GM21515 (cell line): ENCODE measurements at regions not wholly inside any gene's neighbourhood (a gene's known extent, or its start where the extent isn't known, plus 50 kb on each side); places are given as distances from the start of the nearest gene placed in this dataset.

Experiments
- ATAC-seq: cut with Tn5 transposase; IDR thresholded peaks from one replicate; pipeline ENCODE4 v1.9.1; 2021; ENCODE audit not compliant: unreplicated experiment

DNA sequence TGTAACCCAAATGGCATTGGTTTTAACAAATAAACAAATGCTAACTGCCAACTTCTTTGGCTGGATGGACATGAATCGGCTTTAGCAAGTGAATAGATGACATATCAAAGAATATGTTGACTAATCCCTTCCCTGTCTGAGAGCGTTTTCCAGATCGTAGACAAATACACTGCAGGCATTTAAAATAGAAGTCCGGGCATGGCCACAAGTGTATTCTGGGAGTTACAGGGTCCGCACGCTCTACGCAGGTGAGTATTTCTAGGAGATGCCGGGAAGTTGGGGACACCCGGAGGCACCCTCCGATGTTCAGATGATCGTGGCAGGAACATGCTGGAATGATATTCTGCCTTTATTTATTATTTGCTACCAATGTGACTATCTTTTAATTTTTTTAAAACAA, 53.2 kb upstream of the ZNF536 start:
- ATAC-seq: no peak

DNA sequence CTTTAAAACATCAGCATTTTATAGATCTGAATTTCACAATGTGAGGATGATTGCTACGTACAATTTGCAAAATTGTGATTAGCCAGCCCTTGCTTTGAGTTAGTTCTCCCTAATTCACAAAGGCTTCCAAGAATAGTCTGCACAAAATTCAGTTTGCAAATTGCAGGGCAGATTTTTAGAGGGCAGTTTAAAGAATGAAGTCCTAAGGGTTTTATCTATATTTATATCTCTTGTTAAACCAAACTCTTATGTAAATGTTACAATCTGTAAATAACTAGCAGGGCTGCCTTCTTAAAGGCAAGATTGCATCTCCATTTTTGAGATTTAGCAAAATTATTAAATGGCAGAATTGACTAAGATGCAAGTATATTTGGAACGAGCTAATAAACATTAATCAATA, 52.8 kb upstream of the ZNF536 start:
- ATAC-seq: no peak

DNA sequence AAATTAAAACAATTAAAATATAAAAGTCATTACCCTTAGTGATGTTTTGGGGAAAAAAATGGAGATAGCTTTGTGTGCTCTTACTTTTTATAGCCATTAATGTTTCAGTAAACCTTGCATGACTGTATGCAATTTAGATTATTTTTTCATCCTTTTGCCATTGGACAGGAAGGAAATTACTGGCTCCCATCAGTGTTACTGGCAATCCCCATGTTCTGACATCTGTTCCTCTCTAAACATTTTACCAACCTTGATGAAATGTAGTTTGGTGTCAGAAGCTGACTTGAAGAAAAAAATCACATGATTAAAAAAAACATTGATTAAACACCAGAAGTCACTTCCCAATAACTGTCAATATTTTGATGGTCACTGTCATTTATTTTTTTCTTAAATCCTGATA, 52.3 kb upstream of the ZNF536 start:
- ATAC-seq: no peak

DNA sequence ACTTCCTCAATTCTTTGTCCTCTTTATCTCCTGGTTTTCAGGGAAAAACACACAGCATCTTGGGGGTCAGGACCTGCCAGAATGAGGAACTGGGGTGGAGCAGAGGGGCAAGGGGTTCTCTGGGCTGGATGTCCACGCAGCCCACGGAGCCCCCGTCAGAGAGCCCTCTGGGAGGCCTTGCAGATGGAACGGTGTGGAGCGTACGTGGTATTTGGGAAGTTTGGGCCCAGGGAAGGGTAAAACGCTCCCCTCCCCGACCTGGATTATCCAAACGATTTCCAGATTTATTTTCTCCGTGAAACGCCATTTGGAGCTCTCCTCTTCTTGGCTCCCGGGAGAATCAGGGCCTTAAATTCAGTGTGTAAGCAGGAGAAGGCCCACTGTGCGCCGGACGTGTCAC, 51.7 kb upstream of the ZNF536 start:
- no peak for ATAC-seq

DNA sequence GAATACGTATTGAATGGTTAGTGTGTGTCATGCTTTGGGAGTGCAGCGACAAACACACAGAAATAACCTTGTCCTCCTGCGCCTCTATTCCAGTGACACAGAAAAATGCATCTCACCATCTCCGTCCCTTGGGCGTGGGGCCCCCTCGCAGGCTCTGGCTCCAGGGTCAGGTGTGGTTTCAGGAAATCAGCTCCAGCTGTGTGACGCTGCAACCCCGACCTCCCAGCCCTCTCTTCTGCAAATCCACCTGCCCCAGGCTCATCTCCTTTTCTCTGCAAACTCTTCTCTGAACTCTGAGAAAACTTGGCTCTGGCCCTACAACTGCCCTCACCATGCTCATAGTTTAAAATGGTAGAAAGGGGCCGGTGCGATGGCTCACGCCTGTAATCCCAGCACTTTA, 51.3 kb upstream of the ZNF536 start:
- ATAC-seq: no peak
